HG03025 (cell line): ENCODE measurements at regions not wholly inside any gene's neighbourhood (a gene's known extent, or its start where the extent isn't known, plus 50 kb on each side); places are given as distances from the start of the nearest gene placed in this dataset.

ENCODE experiments used
- ATAC-seq: cut with Tn5 transposase; IDR thresholded peaks from one replicate; pipeline ENCODE4 v1.9.1; 2021; ENCODE audit warnings: mild to moderate bottlenecking, moderate library complexity; ENCODE audit not compliant: unreplicated experiment, low FRiP score

DNA sequence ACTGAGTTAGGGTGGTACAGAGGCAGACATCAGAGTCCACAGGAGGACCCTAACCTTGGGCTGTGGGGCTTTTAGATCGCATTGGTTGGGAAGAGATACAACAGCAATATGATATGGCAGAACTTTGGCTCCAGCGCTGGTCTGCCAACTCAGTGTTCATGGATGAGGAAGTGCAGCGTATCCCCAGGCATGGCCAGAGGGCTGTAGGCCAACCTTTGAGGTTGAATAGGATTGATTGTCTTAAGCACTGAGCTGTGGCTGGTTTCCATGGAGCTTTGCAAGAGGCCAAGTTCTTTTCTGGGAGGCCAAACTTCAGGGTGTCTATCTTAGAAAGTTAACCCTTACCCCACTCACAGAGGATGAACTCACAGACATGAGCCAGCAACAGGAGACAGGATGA is 144.1 kb upstream of the TMTC4 start:
- ATAC-seq = no peak

DNA sequence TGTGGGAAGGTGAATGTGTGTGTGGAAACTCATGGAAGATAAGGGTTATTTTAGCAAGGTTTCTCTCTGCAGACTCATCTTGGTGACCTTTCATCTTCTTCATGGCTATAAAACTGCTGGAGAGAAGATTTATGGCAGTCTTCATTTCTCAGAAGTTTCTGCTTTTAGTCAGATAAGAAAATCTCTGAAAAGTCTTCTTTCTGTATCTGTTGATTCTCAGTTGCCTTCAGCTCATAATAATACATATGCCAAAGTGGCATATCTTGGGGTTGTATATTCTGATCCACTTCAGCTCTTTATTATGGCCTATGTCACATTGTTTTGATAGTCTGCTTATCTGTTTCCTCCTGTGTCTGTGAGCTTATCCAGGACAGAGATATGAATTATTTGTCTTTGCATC is 143.3 kb upstream of the TMTC4 start:
- no peak for ATAC-seq

DNA sequence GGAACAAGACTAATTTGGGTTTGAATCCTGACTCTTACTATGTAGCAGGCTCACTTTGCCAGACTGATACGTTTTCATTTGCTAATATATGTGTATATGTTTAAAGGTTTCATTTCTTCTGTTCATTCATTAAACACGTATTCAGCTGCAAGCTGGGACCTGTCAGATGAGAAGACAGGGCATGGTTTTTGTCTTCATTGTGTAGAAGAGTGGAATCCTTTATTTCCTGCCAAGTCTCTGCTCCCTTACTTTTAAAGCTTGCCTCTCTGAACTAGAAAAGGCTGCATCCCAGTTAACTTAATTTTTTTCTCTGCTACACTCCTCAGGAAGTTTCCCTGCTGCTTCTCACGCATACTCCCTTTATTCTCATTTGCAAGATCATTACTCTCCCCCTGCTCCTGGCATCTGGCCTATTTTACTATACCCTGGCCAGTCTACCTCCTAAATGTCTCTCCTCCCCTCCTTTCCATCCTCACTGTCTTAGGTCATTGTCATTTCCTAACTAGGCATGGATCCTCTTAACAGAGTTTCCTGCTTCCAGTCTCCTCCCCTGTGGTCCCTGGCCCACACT is 141.0 kb upstream of the TMTC4 start:
- ATAC-seq = no peak

DNA sequence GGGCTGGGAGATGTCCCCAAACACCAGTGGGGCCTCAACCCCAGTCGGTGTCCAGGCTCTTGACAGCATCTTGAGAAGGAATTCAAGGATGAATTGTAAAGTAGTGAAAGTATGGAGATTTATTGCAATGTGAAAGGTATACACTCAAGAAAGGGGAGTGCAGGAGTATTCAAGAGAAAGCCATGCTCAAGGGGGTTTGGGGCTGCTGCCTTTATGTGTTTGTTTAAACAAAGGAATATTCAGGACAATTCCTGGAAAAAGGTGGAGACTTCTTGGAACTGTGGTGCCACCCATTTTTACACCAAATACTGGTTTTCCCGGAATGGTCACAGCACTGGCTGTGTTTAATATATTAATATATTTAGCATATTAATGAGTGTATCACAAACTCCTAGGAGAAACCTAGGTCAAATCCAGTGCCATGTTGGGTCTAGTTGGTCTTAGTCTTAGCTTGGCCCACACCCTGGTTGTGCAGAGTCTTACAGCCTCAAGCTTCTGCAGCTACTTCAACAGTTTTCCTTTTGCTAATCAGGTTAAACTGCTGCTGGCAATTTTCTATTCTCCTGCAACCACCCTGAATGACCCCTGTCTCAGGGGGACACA is 138.5 kb upstream of the TMTC4 start:
- no peak for ATAC-seq

DNA sequence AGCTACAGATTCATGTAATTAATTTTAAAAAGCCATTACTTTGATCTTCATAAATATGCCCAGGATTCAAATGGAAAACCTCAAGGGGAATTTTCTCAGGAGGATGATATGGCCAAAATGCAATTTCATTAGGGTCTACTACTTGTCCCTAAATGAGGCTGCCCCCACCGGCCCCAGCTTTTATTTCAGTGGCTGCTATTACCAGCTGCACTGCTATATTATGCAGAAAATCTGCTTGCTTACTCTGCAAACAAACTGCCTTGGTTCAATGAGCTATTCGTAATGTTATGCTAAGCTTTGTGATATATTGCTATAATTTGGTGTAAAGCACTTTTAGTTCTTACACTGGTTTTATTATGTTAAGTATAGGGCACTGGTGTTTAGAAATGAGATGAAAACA is 137.3 kb upstream of the TMTC4 start:
- ATAC-seq = no peak

DNA sequence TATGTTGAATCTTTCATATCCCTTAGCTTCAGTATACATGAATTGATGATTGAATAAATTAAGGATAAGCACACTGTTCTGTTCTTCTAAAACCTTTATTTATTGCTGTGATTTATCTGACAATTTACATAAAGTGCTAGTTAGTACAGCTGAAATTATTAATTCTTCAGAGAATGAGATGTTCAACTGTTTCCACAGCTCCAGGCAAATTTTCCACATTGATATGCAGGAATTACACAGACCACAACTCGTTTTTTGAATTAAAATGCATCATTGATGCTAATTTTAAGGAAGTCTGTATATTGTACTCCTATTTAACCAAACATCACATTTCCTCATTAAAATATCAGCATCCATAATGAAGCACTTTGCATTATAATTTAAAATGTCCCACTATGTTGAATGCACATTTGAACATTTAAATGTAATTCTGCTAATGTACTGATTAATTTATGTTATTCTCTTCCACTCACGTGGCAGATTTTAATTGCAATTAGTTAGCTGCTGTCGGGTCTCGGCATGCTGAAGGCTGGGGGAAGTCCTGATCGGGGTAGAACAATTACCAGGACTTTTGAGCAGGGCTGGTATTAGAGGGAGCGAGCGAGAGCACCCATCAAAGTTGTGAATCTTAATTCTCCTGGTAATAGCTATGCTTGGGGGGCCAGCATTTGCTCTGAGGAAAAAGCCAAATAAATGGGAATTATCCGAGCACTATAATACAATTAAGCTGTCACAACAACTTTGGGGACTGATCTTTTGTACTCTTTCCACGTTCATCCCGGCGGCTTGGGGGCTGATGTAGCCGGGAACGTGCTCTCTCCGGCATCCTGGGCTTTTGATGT is 136.7 kb upstream of the TMTC4 start:
- ATAC-seq = no peak

DNA sequence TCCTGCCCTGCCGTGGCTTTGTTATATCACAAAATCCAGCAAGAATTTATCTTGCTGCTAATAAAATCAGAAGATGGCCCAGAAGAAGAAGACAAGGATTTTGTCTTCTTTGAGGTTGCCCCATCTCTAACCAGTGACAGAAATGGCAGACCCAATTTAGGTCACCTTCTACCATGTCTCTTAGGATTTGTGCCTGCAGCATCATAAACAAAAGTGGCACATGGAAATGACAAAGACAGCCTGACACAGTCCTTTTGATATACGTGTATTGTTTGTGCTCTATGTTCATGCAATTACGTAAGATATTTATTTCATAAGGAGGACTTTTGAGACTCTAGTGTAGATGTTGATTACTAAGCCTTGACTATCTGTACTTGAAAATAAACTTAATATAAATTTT is 135.9 kb upstream of the TMTC4 start:
- ATAC-seq = no peak

DNA sequence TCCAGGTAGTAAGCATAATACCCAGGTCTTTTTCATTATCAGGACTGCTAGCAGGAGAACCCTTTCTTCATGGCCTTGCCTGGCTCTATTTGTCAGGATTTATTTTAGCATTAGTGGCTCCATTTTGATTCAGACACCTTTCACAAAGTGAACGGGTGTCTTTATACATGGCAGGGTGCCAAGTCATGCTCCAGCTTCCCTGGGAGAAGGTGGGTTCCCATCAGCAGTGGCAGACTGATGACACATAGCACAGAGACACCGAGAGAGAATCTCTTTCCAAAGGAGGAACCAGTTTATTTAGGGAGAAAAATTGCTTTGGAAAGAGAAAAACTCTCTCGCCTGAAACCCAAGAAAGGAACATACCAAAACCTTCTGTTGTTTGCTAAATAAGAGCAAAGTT is 135.3 kb upstream of the TMTC4 start:
- no peak for ATAC-seq

DNA sequence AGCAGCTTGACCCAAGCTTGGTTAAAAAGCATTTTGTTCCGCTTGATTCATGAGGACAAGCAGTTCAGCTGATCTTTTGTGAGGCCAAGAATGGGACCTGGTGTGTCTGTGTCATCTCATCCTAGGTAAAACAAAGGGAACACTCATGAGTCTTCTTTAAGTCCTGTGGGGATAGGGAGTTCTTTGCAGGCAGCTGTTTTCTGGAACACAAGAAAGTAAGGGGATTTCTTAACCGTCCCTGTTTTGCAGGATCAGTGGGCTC is 134.5 kb upstream of the TMTC4 start:
- ATAC-seq = no peak

DNA sequence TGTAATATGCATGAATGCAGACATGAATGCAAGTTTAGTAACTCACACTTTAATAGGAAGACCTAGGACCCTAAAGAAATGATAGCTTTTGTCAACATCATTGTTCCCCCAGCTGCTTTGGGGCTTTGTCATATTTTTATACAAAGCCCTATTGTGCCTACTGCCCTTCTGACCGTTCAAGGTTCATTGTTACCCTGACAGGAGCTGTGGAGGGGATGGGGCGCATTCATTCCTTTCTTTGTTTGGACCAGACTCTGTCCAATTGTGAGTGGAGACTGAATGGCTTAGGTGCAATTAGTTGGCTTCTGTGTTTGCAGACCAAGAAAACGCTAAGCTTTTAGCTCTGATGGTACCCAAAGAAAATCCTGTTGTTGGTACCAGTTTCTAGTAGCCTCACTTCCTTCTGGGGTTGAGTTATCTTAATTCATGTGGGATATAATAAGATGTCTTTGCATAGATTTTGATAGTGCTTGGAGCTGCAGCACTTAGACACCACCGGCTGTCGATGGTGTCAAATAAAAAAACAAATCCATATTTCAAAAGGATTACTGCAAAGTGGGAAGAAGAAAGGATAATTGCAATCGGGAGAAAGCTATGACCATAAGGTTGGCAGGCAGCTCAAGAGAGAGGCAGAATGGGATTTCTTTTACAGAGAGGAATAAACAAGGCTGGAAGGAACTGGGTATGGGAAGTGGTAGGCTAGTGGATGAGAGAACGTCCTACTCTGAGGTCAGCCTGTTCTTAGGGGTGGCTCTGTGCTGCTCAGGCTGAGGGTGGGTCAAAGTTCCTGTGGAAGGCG is 133.9 kb upstream of the TMTC4 start:
- ATAC-seq = no peak

DNA sequence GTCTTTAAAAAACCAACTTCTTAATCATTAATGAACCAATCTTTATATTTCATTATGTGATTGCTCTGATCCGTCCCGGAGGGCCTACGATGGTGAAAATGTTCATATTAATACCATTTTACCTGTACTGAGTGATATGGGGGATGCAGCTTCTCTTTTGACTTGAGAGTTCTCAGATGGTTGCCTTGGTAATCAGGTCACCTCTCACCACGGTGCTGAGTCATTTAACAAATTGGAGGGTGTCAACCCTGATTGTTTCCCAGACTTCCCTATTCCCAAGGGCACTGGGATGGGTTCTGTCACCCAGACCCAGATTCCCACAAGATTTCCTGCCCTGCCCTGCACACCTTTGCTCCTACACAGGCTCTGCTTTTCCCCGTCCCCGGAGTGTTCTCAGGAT is 128.5 kb upstream of the TMTC4 start:
- no peak for ATAC-seq

DNA sequence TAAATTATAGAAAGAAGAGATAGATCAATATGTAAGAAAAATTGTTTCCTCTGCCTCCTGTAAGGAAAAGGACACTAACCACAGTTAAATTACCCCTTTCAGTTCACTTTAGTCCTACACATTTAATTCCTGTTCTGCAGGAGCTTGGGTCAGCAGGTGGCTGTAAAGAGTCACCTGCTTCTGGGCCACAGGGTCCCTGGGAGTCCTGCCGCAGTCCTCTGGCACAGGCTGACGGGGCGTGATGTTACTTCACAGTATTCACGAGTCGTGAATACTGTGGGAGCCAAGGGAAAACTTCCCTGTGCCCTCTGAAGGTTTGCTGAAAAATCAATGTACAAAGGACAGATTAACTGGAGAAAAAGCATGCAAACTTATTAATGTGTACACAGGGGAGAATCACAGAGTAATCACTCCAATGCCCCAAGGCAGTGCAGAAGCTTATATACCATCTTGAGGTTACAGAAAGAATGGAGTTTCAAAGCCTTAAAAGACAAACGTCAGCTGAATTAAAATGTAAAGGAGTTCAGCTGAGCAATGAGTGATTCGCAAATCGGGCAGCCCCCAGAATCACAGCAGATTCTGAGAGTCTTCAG is 125.8 kb upstream of the TMTC4 start:
- ATAC-seq = no peak

DNA sequence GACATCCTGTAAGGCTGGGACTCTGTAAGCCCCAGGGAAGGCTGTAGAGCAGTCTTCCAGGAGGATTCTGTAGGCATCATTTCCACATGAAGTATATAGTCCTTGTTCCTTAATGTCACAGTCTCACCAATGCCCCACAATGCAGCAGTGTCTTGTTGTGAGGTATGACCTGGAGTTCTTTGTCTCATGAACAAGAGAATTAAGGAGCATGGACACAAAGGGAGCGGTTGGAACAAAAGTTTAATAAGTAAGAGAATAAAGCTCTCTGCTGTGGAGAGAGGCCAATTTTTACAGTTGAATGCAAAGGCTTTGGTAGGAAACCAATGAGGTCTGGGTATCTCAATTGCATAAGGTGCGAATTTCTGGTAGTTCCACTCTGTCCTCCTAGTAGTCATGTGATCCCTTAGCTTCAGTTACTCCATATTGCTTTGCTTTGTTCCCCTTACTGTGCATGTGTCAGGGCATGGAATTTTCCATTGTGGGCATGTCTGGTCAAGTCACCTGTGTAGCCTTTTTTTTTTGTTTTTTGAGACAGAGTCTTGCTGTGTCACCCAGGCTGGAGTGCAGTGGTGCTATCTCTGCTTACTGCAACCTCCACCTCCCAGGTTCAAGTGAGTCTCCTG is 124.3 kb upstream of the TMTC4 start:
- ATAC-seq = no peak

DNA sequence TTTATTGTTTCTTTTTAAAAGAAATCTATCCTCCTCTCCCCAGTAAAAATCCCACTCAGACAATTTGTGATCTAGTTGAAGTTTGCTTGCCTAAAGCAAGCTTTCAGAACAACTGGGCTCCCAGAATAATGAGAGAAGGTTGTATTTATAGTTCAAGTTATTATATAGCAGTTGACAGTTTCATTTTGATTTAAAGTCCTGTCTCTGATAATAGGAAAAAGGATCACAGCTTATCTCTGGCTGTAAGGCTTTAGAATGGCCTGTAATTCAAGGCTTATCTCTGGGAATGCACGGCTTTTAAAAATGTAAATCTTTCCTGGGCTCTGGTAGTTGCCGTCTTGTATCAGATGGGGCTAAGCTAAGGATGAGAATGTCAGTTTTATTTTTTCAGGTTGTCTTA is 123.3 kb upstream of the TMTC4 start:
- no peak for ATAC-seq

DNA sequence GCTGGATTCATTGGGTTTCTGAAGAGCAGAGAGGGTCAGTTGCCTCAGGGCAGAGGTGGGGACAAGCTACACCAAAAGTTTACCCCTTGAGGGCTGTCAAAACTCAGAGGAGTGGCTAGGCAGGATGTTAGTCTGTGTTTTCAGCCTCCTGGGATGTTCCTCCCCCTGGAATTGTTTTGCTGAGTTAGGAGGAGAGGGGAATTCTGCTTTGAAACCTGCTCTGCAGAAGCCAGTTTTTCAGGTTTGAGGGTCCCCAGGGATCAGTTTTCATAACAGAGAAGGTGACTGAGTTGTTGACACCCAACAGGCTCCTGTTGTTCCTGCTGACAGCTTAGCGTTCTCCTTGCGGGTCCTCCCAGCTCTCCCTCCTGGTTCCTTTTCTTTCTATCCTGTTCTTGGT is 121.9 kb upstream of the TMTC4 start:
- ATAC-seq = no peak

DNA sequence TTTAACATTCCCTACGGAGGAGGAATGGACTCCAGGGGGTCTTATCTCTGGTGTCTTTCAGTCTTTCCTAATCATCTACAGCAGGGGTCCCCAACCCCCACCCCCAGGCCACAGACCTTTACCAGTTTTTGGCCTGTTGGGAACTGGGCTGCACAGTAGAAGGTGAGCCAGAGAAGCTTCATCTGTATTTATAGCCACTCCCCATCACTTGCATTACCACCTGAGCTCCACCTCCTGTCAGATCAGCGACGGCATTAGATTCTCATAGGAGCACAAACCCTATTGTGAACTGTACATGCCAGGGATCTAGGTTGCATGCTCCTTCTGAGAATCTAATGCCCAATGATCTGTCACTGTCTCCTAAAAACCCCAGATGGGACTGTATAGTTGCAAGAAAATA is 120.0 kb upstream of the TMTC4 start:
- no peak for ATAC-seq

DNA sequence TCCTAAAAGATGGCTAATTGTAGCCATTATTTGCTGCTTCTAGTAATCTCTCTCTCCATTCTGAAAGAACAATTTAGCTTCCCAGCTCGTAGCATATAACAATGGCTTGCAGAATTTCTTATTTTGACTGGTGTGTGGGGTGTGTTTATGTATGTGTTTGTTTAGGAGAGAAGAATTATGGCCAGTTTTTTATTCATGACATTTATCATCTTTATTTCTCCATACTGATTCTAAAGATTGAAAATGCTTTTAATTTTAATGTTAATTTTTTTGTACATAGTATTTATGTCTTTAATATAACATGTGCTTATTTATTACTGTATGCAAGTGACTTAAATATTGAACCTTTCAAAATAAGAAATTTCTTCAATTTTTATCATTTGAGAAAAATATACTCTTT is 115.8 kb upstream of the TMTC4 start:
- no peak for ATAC-seq

DNA sequence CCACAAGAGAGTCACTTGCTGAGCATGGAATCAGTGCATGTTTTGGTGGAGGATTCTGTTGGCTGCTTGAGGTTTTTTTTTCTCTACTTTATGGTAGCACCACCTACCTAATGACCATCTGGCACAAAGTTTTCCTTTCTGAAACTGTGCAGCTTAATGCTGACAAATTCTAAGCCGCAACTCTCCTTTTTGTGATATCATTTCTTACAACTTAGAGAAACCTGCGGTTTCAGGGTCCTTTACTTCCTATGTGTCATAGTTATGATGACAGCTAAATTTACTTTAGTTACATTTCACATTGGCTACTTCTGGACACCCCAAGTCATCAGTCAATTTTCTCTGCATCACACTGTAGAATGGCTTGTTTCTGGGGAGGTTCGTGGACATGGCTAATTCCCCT is 115.4 kb upstream of the TMTC4 start:
- ATAC-seq = peak; percentile 64

DNA sequence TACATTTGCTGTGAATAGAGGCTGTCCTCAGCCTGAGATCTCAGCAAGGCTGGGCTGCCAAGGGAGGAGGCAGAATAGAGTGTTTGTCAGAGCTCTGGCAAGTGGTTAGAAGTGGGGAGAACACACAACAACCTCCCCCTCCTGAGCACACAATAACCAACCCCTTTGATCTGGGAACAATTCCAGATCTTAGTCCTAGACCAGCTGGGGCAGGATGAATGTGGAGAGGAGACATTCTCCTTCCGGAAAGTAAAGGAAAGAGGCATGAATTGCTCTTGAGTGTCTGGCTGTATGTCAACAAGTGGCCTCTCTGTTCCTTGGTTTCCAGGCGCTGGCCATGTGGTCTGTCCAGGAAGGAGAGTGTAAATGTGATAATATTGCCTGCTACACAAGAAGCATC is 114.9 kb upstream of the TMTC4 start:
- no peak for ATAC-seq

DNA sequence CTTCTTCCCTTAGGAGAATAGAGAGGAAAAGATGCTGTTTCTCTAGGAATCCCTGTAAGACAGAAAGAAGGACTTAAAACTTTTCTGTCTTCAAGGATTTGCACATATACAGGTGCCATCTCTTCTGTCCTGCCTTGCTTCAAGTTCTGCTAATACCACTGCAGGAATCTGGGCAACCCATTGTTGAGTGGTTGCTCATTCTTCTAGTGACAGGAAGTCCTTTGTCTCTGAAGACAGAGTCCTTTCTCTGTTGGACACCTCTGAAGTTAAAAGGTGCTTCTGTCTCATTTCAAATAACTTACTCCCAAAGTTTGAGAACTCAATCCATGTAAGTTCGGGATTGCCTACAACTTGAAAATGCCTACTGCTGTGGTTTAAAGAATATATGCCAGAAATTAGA is 114.4 kb upstream of the TMTC4 start:
- no peak for ATAC-seq

DNA sequence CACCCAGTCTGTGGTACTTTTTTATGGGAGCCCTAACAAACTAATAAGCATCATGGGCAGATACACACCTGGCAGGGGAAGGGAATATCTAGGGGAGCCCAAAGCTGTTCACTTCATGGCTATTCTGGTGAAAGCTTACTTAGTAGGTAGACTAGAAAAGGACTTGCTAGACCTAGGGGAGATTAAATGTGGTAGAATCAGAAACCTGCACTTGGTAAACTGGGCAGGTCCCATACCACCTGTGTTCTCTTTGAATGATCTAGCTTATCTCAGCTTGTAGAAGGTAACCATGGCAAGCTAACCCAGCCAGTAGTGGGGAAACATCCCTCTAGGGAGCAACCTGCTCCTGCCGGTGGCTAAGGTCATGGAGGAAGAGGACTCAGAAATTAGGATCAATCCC is 113.9 kb upstream of the TMTC4 start:
- no peak for ATAC-seq
